HFF-Myc (cell line): ENCODE measurements at regions not wholly inside any gene's neighbourhood (a gene's known extent, or its start where the extent isn't known, plus 50 kb on each side); places are given as distances from the start of the nearest gene placed in this dataset.

Experiments
- DNase-seq: peaks from one replicate; pipeline ENCODE4 v3.0.0-alpha.2; 2011; ENCODE audit warnings: low read depth; ENCODE audit errors: extremely low read depth
- H3K4me3 ChIP-seq: replicated peaks from 2 replicates; pipeline ENCODE4 v1.5.1; 2011; ENCODE audit warnings: low read depth, mild to moderate bottlenecking, control low read depth, low read length
- CTCF ChIP-seq: IDR thresholded peaks from 2 replicates; pipeline ENCODE4 v1.5.1; 2012; ENCODE audit warnings: mild to moderate bottlenecking, low read depth, low read length, control low read depth; ENCODE audit errors: missing control alignments

GRCh38 chr12:98053202-98053601 lies 462.2 kb upstream of the TMPO start:
- no peak for DNase-seq
- no peak for TF ChIP-seq CTCF
- no peak overlapping the region for H3K4me3 ChIP-seq

GRCh38 chr12:98057701-98058100 lies 457.7 kb upstream of the TMPO start:
- TF ChIP-seq CTCF: no peak
- no peak overlapping the region for H3K4me3 ChIP-seq
- no peak for DNase-seq

- no peak for TF ChIP-seq CTCF
- H3K4me3 ChIP-seq: no peak overlapping the region
- DNase-seq: no peak
Measured at GRCh38 chr12:98058213-98058612, 457.2 kb upstream of the TMPO start.

GRCh38 chr12:98058838-98059237 lies 456.6 kb upstream of the TMPO start:
- no peak for DNase-seq
- no peak for TF ChIP-seq CTCF
- no peak overlapping the region for H3K4me3 ChIP-seq

- H3K4me3 ChIP-seq: no peak overlapping the region
- no peak for DNase-seq
- TF ChIP-seq CTCF: no peak
Measured at GRCh38 chr12:98059659-98060343, 455.6 kb upstream of the TMPO start.

- no peak overlapping the region for H3K4me3 ChIP-seq
- no peak for DNase-seq
- no peak for TF ChIP-seq CTCF
Measured at GRCh38 chr12:98060411-98060810, 455.0 kb upstream of the TMPO start.
